ENCODE measurements at regions not wholly inside any gene's neighbourhood (a gene's known extent, or its start where the extent isn't known, plus 50 kb on each side); places are given as distances from the start of the nearest gene placed in this dataset.

GRCh38 chr12:126898562-126898961 lies 1368.4 kb upstream of the TMEM132C start:
- Histone ChIP-seq H2AFZ (ENCODE audit: insufficient read depth, low read depth, low read length, poor library complexity, severe bottlenecking) (no peak overlapping the region), H3K27me3 (replicated peaks in 1 of 4; ENCODE audit: control extremely low read depth in 1 of 4, control insufficient read depth in 3 of 4, insufficient read depth in 4 of 4, low read length in 3 of 4) (no peaks in the 10 kb centered on the region), H3K4me2 (replicated peaks; ENCODE audit: low read depth, low read length, poor library complexity, severe bottlenecking) (no peak overlapping the region), H3K4me1 (ENCODE audit: control insufficient read depth in 2 of 2, insufficient read depth in 2 of 2, low read length in 2 of 2) (no peaks in the 10 kb centered on the region), H3K79me2 (ENCODE audit: control insufficient read depth, insufficient read depth, low read length) (no peaks in the 10 kb centered on the region), H3K36me3 (replicated peaks in 1 of 2; ENCODE audit: control extremely low read depth in 1 of 2, control insufficient read depth in 1 of 2, extremely low read depth in 1 of 2, insufficient read depth in 2 of 2, low read length in 1 of 2) (no peaks in the 10 kb centered on the region), H3K27ac (ENCODE audit: low read length in 2 of 2) (no peak overlapping the region), H3K4me3 (ENCODE audit: control extremely low read depth in 1 of 5, extremely low read depth in 1 of 5, insufficient read depth in 1 of 5, low read depth in 2 of 5, low read length in 4 of 5) (no peak overlapping the region), H3K9ac (ENCODE audit: low read length) (no peak overlapping the region), H3K9me3 (ENCODE audit: control extremely low read depth in 1 of 3, control insufficient read depth in 2 of 3, insufficient read depth in 1 of 3, low read length in 2 of 3) (peaks cover 0 to 10% (median 0%) of the 10 kb centered on the region in 3 donors), H4K20me1 (ENCODE audit: control insufficient read depth, insufficient read depth, low read length, poor library complexity, severe bottlenecking) (no peaks in the 10 kb centered on the region)
- 60% methylated on average over 3 of the region's 4 CpGs for WGBS (ENCODE audit: insufficient coverage)
- DNase-seq (no peak), ATAC-seq (ENCODE audit: low read depth) (no peak)
- H3K4me1 Mint-ChIP-seq = no peaks in the 10 kb centered on the region
- intact Hi-C loops (cut with micrococcal nuclease) = no loop called here
- no peak overlapping the region for H3K4me3 Mint-ChIP-seq
- no peak overlapping the region for H3K27ac Mint-ChIP-seq
- no peaks in the 10 kb centered on the region for H3K27me3 Mint-ChIP-seq
- H3K9me3 Mint-ChIP-seq (ENCODE audit: insufficient read depth) = no peaks in the 10 kb centered on the region
- POLR2A ChIA-PET = no interaction called here
- CTCF ChIA-PET = no interaction called here
- TF ChIP-seq EZH2 (IDR thresholded peaks at IDR 0.05; ENCODE audit: borderline replicate concordance, insufficient read depth, low read depth, low read length, poor library complexity, severe bottlenecking) (no peak), CTCF (IDR thresholded peaks at IDR 0.05) (no peak)

- no peak overlapping the region for H3K4me2 ChIP-seq (replicated peaks; ENCODE audit: low read depth, low read length, poor library complexity, severe bottlenecking)
- POLR2A ChIA-PET = no interaction called here
Measured at GRCh38 chr12:126899926-126900792, 1366.8 kb upstream of the TMEM132C start.

More at GRCh38 chr12:126899926-126900792, 1366.8 kb upstream of the TMEM132C start:
- Mint-ChIP-seq H3K9me3 (ENCODE audit: insufficient read depth) (no peaks in the 10 kb centered on the region), H3K4me1 (no peaks in the 10 kb centered on the region), H3K27me3 (no peaks in the 10 kb centered on the region), H3K27ac (no peak overlapping the region), H3K4me3 (no peak overlapping the region)
- Histone ChIP-seq H4K20me1 (ENCODE audit: control insufficient read depth, insufficient read depth, low read length, poor library complexity, severe bottlenecking) (no peaks in the 10 kb centered on the region), H2AFZ (ENCODE audit: insufficient read depth, low read depth, low read length, poor library complexity, severe bottlenecking) (no peak overlapping the region), H3K79me2 (ENCODE audit: control insufficient read depth, insufficient read depth, low read length) (no peaks in the 10 kb centered on the region), H3K9ac (ENCODE audit: low read length) (no peak overlapping the region), H3K4me1 (ENCODE audit: control insufficient read depth in 2 of 2, insufficient read depth in 2 of 2, low read length in 2 of 2) (no peaks in the 10 kb centered on the region), H3K9me3 (ENCODE audit: control extremely low read depth in 1 of 3, control insufficient read depth in 2 of 3, insufficient read depth in 1 of 3, low read length in 2 of 3) (peaks cover 0 to 10% (median 0%) of the 10 kb centered on the region in 3 donors), H3K4me3 (ENCODE audit: control extremely low read depth in 1 of 5, extremely low read depth in 1 of 5, insufficient read depth in 1 of 5, low read depth in 2 of 5, low read length in 4 of 5) (no peak overlapping the region), H3K36me3 (replicated peaks in 1 of 2; ENCODE audit: control extremely low read depth in 1 of 2, control insufficient read depth in 1 of 2, extremely low read depth in 1 of 2, insufficient read depth in 2 of 2, low read length in 1 of 2) (no peaks in the 10 kb centered on the region), H3K27ac (ENCODE audit: low read length in 2 of 2) (no peak overlapping the region), H3K27me3 (replicated peaks in 1 of 4; ENCODE audit: control extremely low read depth in 1 of 4, control insufficient read depth in 3 of 4, insufficient read depth in 4 of 4, low read length in 3 of 4) (no peaks in the 10 kb centered on the region)
- ATAC-seq (ENCODE audit: low read depth) (no peak), DNase-seq (no peak)
- CTCF ChIA-PET = interaction anchor here (0.5 kb wide), 1 partner anchor 1712 kb away, joined by 5 read pairs; no protein-coding TSS in a partner anchor
- intact Hi-C loops (cut with micrococcal nuclease) = no loop called here
- 88% methylated on average over 24 of the region's 31 CpGs for WGBS (ENCODE audit: insufficient coverage)
- TF ChIP-seq EZH2 (IDR thresholded peaks at IDR 0.05; ENCODE audit: borderline replicate concordance, insufficient read depth, low read depth, low read length, poor library complexity, severe bottlenecking) = no peak
- TF ChIP-seq CTCF (IDR thresholded peaks at IDR 0.05) = no peak

All from B cell (primary cell).